ENCODE measurements at regions not wholly inside any gene's neighbourhood (a gene's known extent, or its start where the extent isn't known, plus 50 kb on each side); places are given as distances from the start of the nearest gene placed in this dataset.
A peak's percentile ranks its signal among the peaks of the same experiment; 100 is the strongest.

- no peak overlapping the region for H3K4me3 ChIP-seq (ENCODE audit: insufficient read depth, low read depth, low read length)
- Mint-ChIP-seq H3K4me3 (ENCODE audit: unreplicated experiment) (no peak overlapping the region), H3K27ac (ENCODE audit: unreplicated experiment) (no peak overlapping the region), H3K4me1 (ENCODE audit: low read depth, unreplicated experiment) (peaks cover 5% of the 10 kb centered on the region), H3K36me3 (ENCODE audit: low read depth, unreplicated experiment) (no peaks in the 10 kb centered on the region), H3K9me3 (ENCODE audit: unreplicated experiment) (no peaks in the 10 kb centered on the region), H3K27me3 (ENCODE audit: low read depth, unreplicated experiment) (no peaks in the 10 kb centered on the region)
- no peaks in the 10 kb centered on the region for H4K20me1 ChIP-seq (ENCODE audit: insufficient read depth, low read length)
- H3K27me3 ChIP-seq (ENCODE audit: insufficient read depth, low read length), result peaks cover 2% of the 10 kb centered on the region
- H3K27ac ChIP-seq (ENCODE audit: low read depth, low read length), result no peak overlapping the region
- FAIRE-seq, result no peak
- no peak overlapping the region for H3K4me2 ChIP-seq (ENCODE audit: low read length)
- peak; percentile 10 for DNase-seq (ENCODE audit: low read depth)
- H3K4me1 ChIP-seq (ENCODE audit: insufficient read depth, low read length), result no peaks in the 10 kb centered on the region
- H3K9ac ChIP-seq (ENCODE audit: low read length), result no peak overlapping the region
- no peak overlapping the region for H2AFZ ChIP-seq (ENCODE audit: low read depth, low read length)
- H3K36me3 ChIP-seq (ENCODE audit: insufficient read depth, low read length), result no peaks in the 10 kb centered on the region
- no peaks in the 10 kb centered on the region for H3K79me2 ChIP-seq (ENCODE audit: insufficient read depth, low read length)
- TF ChIP-seq EZH2 (IDR thresholded peaks at IDR 0.05; ENCODE audit: insufficient read depth, low read length) (no peak), CTCF (IDR thresholded peaks at IDR 0.05; ENCODE audit: insufficient read depth, low read depth, low read length) (no peak)
- no peaks in the 10 kb centered on the region for H3K9me3 ChIP-seq (ENCODE audit: insufficient read depth, low read depth, low read length)
Measured at GRCh38 chr22:27003297-27003696, 345.9 kb downstream of the MIAT start.

GRCh38 chr22:27004434-27004833, 347.0 kb downstream of the MIAT start:
- Histone ChIP-seq H3K4me3 (ENCODE audit: insufficient read depth, low read depth, low read length) (no peak overlapping the region), H3K4me2 (ENCODE audit: low read length) (no peak overlapping the region), H4K20me1 (ENCODE audit: insufficient read depth, low read length) (no peaks in the 10 kb centered on the region), H3K27me3 (ENCODE audit: insufficient read depth, low read length) (peaks cover 2% of the 10 kb centered on the region), H3K79me2 (ENCODE audit: insufficient read depth, low read length) (no peaks in the 10 kb centered on the region), H3K27ac (ENCODE audit: low read depth, low read length) (no peak overlapping the region), H3K36me3 (ENCODE audit: insufficient read depth, low read length) (no peaks in the 10 kb centered on the region), H3K9me3 (ENCODE audit: insufficient read depth, low read depth, low read length) (no peaks in the 10 kb centered on the region), H3K9ac (ENCODE audit: low read length) (no peak overlapping the region), H2AFZ (ENCODE audit: low read depth, low read length) (no peak overlapping the region), H3K4me1 (ENCODE audit: insufficient read depth, low read length) (no peaks in the 10 kb centered on the region)
- Mint-ChIP-seq H3K4me3 (ENCODE audit: unreplicated experiment) (no peak overlapping the region), H3K27ac (ENCODE audit: unreplicated experiment) (no peak overlapping the region), H3K36me3 (ENCODE audit: low read depth, unreplicated experiment) (no peaks in the 10 kb centered on the region), H3K9me3 (ENCODE audit: unreplicated experiment) (no peaks in the 10 kb centered on the region), H3K27me3 (ENCODE audit: low read depth, unreplicated experiment) (no peaks in the 10 kb centered on the region), H3K4me1 (ENCODE audit: low read depth, unreplicated experiment) (peaks cover 5% of the 10 kb centered on the region)
- DNase-seq (ENCODE audit: low read depth) (no peak), FAIRE-seq (no peak)
- TF ChIP-seq CTCF (IDR thresholded peaks at IDR 0.05; ENCODE audit: insufficient read depth, low read depth, low read length) (no peak), EZH2 (IDR thresholded peaks at IDR 0.05; ENCODE audit: insufficient read depth, low read length) (no peak)

- no peak overlapping the region for H3K9ac ChIP-seq (ENCODE audit: low read length)
- no peaks in the 10 kb centered on the region for H3K9me3 ChIP-seq (ENCODE audit: insufficient read depth, low read depth, low read length)
- DNase-seq (ENCODE audit: low read depth), result no peak
- H3K27me3 Mint-ChIP-seq (ENCODE audit: low read depth, unreplicated experiment), result peaks cover 4% of the 10 kb centered on the region
- H3K4me3 Mint-ChIP-seq (ENCODE audit: unreplicated experiment), result no peak overlapping the region
- H2AFZ ChIP-seq (ENCODE audit: low read depth, low read length), result no peak overlapping the region
- H3K4me1 ChIP-seq (ENCODE audit: insufficient read depth, low read length), result peaks cover 3% of the 10 kb centered on the region
- H3K27ac Mint-ChIP-seq (ENCODE audit: unreplicated experiment), result no peak overlapping the region
- no peak overlapping the region for H3K4me2 ChIP-seq (ENCODE audit: low read length)
- FAIRE-seq, result peak; percentile 49
- H3K79me2 ChIP-seq (ENCODE audit: insufficient read depth, low read length), result no peaks in the 10 kb centered on the region
- no peaks in the 10 kb centered on the region for H4K20me1 ChIP-seq (ENCODE audit: insufficient read depth, low read length)
- H3K36me3 ChIP-seq (ENCODE audit: insufficient read depth, low read length), result no peaks in the 10 kb centered on the region
- H3K9me3 Mint-ChIP-seq (ENCODE audit: unreplicated experiment), result peaks cover 3% of the 10 kb centered on the region
- no peak overlapping the region for H3K27ac ChIP-seq (ENCODE audit: low read depth, low read length)
- peaks cover 2% of the 10 kb centered on the region for H3K27me3 ChIP-seq (ENCODE audit: insufficient read depth, low read length)
- TF ChIP-seq EZH2 (IDR thresholded peaks at IDR 0.05; ENCODE audit: insufficient read depth, low read length) (no peak), CTCF (IDR thresholded peaks at IDR 0.05; ENCODE audit: insufficient read depth, low read depth, low read length) (no peak)
- no peaks in the 10 kb centered on the region for H3K4me1 Mint-ChIP-seq (ENCODE audit: low read depth, unreplicated experiment)
- no peak overlapping the region for H3K4me3 ChIP-seq (ENCODE audit: insufficient read depth, low read depth, low read length)
- H3K36me3 Mint-ChIP-seq (ENCODE audit: low read depth, unreplicated experiment), result no peaks in the 10 kb centered on the region
Measured at GRCh38 chr22:27008454-27008853, 351.1 kb downstream of the MIAT start.

Measured in astrocyte (in vitro differentiated cells and primary cell).